ENCODE measurements at regions not wholly inside any gene's neighbourhood (a gene's known extent, or its start where the extent isn't known, plus 50 kb on each side); places are given as distances from the start of the nearest gene placed in this dataset.

- Histone ChIP-seq H3K27me3 (ENCODE audit: control insufficient read depth in 1 of 2, insufficient read depth in 2 of 2, low read length in 2 of 2) (no peaks in the 10 kb centered on the region), H3K9me3 (ENCODE audit: control insufficient read depth in 2 of 2, insufficient read depth in 1 of 2, low read depth in 1 of 2, low read length in 1 of 2) (no peaks in the 10 kb centered on the region), H3K4me3 (ENCODE audit: low read depth in 1 of 2, low read length in 2 of 2) (no peak overlapping the region), H3K36me3 (ENCODE audit: control insufficient read depth in 2 of 2, insufficient read depth in 2 of 2, low read length in 1 of 2) (no peaks in the 10 kb centered on the region), H3K27ac (ENCODE audit: low read depth in 2 of 2, low read length in 1 of 2) (no peak overlapping the region), H3K4me1 (ENCODE audit: control insufficient read depth in 2 of 2, insufficient read depth in 2 of 2, low read length in 1 of 2) (no peaks in the 10 kb centered on the region)
- 70 to 82% methylated on average over 5 of the region's 5 CpGs for WGBS, 2 donors
Observed at GRCh38 chrX:35722128-35722527, 76.0 kb upstream of the MAGEB16 start.

DNA sequence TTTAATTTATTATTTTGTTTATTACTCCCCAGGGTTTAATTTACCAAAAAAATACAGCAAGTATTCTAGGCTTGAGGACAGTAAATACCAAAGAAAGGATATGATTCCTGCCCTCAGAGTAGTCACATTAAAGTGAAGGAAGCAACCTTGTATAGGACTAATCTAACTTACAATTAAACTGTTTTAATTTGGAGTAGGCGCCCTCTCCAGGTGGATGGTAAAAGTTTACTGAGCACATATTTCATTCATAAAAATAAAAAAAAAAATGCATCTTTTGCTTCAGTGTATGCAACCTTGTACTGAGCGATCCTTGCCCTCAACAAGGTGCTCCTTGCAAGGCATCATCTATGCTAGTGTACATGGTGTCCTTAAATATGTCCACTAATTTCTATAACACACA is 72.0 kb upstream of the MAGEB16 start:
- Histone ChIP-seq H3K4me3 (ENCODE audit: low read depth in 1 of 2, low read length in 2 of 2) (no peak overlapping the region), H3K27me3 (ENCODE audit: control insufficient read depth in 1 of 2, insufficient read depth in 2 of 2, low read length in 2 of 2) (no peaks in the 10 kb centered on the region), H3K27ac (ENCODE audit: low read depth in 2 of 2, low read length in 1 of 2) (no peak overlapping the region), H3K4me1 (ENCODE audit: control insufficient read depth in 2 of 2, insufficient read depth in 2 of 2, low read length in 1 of 2) (no peaks in the 10 kb centered on the region), H3K36me3 (ENCODE audit: control insufficient read depth in 2 of 2, insufficient read depth in 2 of 2, low read length in 1 of 2) (no peaks in the 10 kb centered on the region), H3K9me3 (ENCODE audit: control insufficient read depth in 2 of 2, insufficient read depth in 1 of 2, low read depth in 1 of 2, low read length in 1 of 2) (no peaks in the 10 kb centered on the region)
- WGBS, 2 donors = 38 to 42% methylated on average over 2 of the region's 2 CpGs

DNA sequence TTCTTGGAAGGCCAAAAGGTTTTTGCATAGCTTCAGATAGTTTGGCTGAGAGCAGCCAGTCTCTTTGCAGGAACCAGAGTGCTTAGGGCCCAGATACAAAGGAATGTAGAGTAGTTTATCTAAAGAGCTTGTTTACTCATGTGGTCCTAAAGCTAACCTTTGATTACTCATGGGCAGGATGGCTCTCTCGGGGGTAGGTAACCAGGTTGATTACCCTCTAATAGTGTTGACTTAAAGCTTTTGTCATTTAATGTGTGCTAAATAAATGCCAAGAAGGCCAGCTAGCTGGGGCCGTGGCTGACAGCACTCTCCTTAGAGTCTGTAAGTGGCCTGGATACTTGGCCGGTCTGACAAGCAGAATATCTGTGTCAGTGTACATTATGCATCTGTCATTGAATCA is 69.7 kb upstream of the MAGEB16 start:
- H3K4me1 ChIP-seq (ENCODE audit: control insufficient read depth in 2 of 2, insufficient read depth in 2 of 2, low read length in 1 of 2) = no peaks in the 10 kb centered on the region
- no peaks in the 10 kb centered on the region for H3K9me3 ChIP-seq (ENCODE audit: control insufficient read depth in 2 of 2, insufficient read depth in 1 of 2, low read depth in 1 of 2, low read length in 1 of 2)
- H3K27ac ChIP-seq (ENCODE audit: low read depth in 2 of 2, low read length in 1 of 2) = no peak overlapping the region
- H3K27me3 ChIP-seq (ENCODE audit: control insufficient read depth in 1 of 2, insufficient read depth in 2 of 2, low read length in 2 of 2) = no peaks in the 10 kb centered on the region
- H3K36me3 ChIP-seq (ENCODE audit: control insufficient read depth in 2 of 2, insufficient read depth in 2 of 2, low read length in 1 of 2) = no peaks in the 10 kb centered on the region
- H3K4me3 ChIP-seq (ENCODE audit: low read depth in 1 of 2, low read length in 2 of 2) = no peak overlapping the region
- 56 to 65% methylated on average over 3 of the region's 3 CpGs for WGBS, 2 donors

- 90 to 93% methylated on average over 7 of the region's 7 CpGs for WGBS, 2 donors
- Histone ChIP-seq H3K4me3 (ENCODE audit: low read depth in 1 of 2, low read length in 2 of 2) (no peak overlapping the region), H3K36me3 (ENCODE audit: control insufficient read depth in 2 of 2, insufficient read depth in 2 of 2, low read length in 1 of 2) (no peaks in the 10 kb centered on the region), H3K27me3 (ENCODE audit: control insufficient read depth in 1 of 2, insufficient read depth in 2 of 2, low read length in 2 of 2) (no peaks in the 10 kb centered on the region), H3K9me3 (ENCODE audit: control insufficient read depth in 2 of 2, insufficient read depth in 1 of 2, low read depth in 1 of 2, low read length in 1 of 2) (no peaks in the 10 kb centered on the region), H3K27ac (ENCODE audit: low read depth in 2 of 2, low read length in 1 of 2) (no peak overlapping the region), H3K4me1 (ENCODE audit: control insufficient read depth in 2 of 2, insufficient read depth in 2 of 2, low read length in 1 of 2) (no peaks in the 10 kb centered on the region)
Observed at GRCh38 chrX:35733879-35734278, 64.3 kb upstream of the MAGEB16 start.

DNA sequence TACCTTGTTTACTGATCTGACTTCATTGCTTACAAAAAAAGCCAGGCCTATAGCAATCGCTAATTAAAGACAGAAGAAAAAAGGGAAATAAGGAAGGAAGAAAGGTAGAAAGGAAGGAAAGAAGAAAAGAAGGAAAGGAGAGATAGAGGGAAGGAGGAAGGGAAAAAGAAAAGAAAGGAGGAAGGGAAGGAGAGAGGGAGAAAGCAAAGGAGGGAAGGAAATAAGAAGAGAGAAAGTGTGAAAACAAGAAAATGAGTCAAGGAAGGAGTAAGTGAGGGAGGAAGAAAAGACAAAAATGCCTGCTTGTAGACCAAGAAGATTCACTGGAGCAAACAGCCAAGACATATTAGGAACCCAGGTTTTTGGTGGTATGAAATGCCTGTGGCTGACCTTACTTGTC is 57.0 kb upstream of the MAGEB16 start:
- H3K4me3 ChIP-seq (ENCODE audit: low read depth in 1 of 2, low read length in 2 of 2) = no peak overlapping the region
- no peaks in the 10 kb centered on the region for H3K36me3 ChIP-seq (ENCODE audit: control insufficient read depth in 2 of 2, insufficient read depth in 2 of 2, low read length in 1 of 2)
- no peaks in the 10 kb centered on the region for H3K4me1 ChIP-seq (ENCODE audit: control insufficient read depth in 2 of 2, insufficient read depth in 2 of 2, low read length in 1 of 2)
- no peaks in the 10 kb centered on the region for H3K9me3 ChIP-seq (ENCODE audit: control insufficient read depth in 2 of 2, insufficient read depth in 1 of 2, low read depth in 1 of 2, low read length in 1 of 2)
- WGBS, 2 donors = 81 to 89% methylated on average over 1 of the region's 1 CpG
- no peaks in the 10 kb centered on the region for H3K27me3 ChIP-seq (ENCODE audit: control insufficient read depth in 1 of 2, insufficient read depth in 2 of 2, low read length in 2 of 2)
- no peak overlapping the region for H3K27ac ChIP-seq (ENCODE audit: low read depth in 2 of 2, low read length in 1 of 2)

DNA sequence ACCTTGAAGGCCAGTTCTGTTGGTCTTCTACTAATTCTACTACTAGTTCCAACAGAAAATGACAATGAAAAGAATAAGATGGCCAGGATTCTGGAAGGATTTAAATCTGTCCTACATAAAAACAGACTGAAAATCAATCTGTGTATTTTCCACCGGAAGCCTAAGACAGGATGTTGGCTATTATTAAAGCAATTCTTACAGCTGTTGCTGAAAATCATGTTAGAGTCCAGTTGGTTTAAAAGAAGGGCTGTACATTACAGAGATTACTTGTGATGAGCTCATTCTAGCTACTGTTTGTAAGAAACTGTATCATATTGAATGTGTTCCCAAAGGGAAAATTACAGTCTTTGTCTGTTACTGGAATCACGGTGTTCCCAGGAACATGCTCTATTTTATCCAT is 54.8 kb upstream of the MAGEB16 start:
- Histone ChIP-seq H3K27ac (ENCODE audit: low read depth in 2 of 2, low read length in 1 of 2) (no peak overlapping the region), H3K27me3 (ENCODE audit: control insufficient read depth in 1 of 2, insufficient read depth in 2 of 2, low read length in 2 of 2) (no peaks in the 10 kb centered on the region), H3K36me3 (ENCODE audit: control insufficient read depth in 2 of 2, insufficient read depth in 2 of 2, low read length in 1 of 2) (no peaks in the 10 kb centered on the region), H3K9me3 (ENCODE audit: control insufficient read depth in 2 of 2, insufficient read depth in 1 of 2, low read depth in 1 of 2, low read length in 1 of 2) (no peaks in the 10 kb centered on the region), H3K4me1 (ENCODE audit: control insufficient read depth in 2 of 2, insufficient read depth in 2 of 2, low read length in 1 of 2) (no peaks in the 10 kb centered on the region), H3K4me3 (ENCODE audit: low read depth in 1 of 2, low read length in 2 of 2) (no peak overlapping the region)
- WGBS, 2 donors = 51 to 63% methylated on average over 2 of the region's 2 CpGs

Measured in esophagus (tissue), 2 donors.